ENCODE measurements at regions not wholly inside any gene's neighbourhood (a gene's known extent, or its start where the extent isn't known, plus 50 kb on each side); places are given as distances from the start of the nearest gene placed in this dataset.

- TF ChIP-seq ZNF776 (tag by site-specific recombination; IDR thresholded peaks at IDR 0.05; ENCODE audit: borderline replicate concordance) (no peak), HIC1 (tag by site-specific recombination; IDR thresholded peaks at IDR 0.05) (no peak), SALL2 (tag by site-specific recombination; IDR thresholded peaks at IDR 0.05; ENCODE audit: borderline replicate concordance) (no peak), PRDM1 (tag by site-specific recombination; IDR thresholded peaks at IDR 0.05) (no peak), CTCF (tag by site-specific recombination; IDR thresholded peaks at IDR 0.05) (no peak), ZNF645 (tag by site-specific recombination; IDR thresholded peaks at IDR 0.05) (no peak), ZEB2 (tag by site-specific recombination; IDR thresholded peaks at IDR 0.05) (no peak), MZF1 (tag by site-specific recombination; IDR thresholded peaks at IDR 0.05; ENCODE audit: borderline replicate concordance) (no peak), ZNF707 (tag by site-specific recombination; IDR thresholded peaks at IDR 0.05) (no peak), ZBTB11 (tag by site-specific recombination; conservative IDR thresholded peaks at IDR 0.05; ENCODE audit: low read depth) (no peak), ZNF548 (tag by site-specific recombination; IDR thresholded peaks at IDR 0.05) (no peak)
- TF ChIP-seq, protein P1, sequence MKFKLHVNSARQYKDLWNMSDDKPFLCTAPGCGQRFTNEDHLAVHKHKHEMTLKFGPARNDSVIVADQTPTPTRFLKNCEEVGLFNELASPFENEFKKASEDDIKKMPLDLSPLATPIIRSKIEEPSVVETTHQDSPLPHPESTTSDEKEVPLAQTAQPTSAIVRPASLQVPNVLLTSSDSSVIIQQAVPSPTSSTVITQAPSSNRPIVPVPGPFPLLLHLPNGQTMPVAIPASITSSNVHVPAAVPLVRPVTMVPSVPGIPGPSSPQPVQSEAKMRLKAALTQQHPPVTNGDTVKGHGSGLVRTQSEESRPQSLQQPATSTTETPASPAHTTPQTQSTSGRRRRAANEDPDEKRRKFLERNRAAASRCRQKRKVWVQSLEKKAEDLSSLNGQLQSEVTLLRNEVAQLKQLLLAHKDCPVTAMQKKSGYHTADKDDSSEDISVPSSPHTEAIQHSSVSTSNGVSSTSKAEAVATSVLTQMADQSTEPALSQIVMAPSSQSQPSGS (tag by site-specific recombination; IDR thresholded peaks at IDR 0.05; ENCODE audit: low read depth) = no peak
- TF ChIP-seq, protein P2, sequence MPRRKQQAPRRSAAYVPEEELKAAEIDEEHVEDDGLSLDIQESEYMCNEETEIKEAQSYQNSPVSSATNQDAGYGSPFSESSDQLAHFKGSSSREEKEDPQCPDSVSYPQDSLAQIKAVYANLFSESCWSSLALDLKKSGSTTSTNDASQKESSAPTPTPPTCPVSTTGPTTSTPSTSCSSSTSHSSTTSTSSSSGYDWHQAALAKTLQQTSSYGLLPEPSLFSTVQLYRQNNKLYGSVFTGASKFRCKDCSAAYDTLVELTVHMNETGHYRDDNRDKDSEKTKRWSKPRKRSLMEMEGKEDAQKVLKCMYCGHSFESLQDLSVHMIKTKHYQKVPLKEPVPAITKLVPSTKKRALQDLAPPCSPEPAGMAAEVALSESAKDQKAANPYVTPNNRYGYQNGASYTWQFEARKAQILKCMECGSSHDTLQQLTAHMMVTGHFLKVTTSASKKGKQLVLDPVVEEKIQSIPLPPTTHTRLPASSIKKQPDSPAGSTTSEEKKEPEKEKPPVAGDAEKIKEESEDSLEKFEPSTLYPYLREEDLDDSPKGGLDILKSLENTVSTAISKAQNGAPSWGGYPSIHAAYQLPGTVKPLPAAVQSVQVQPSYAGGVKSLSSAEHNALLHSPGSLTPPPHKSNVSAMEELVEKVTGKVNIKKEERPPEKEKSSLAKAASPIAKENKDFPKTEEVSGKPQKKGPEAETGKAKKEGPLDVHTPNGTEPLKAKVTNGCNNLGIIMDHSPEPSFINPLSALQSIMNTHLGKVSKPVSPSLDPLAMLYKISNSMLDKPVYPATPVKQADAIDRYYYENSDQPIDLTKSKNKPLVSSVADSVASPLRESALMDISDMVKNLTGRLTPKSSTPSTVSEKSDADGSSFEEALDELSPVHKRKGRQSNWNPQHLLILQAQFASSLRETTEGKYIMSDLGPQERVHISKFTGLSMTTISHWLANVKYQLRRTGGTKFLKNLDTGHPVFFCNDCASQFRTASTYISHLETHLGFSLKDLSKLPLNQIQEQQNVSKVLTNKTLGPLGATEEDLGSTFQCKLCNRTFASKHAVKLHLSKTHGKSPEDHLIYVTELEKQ (tag by site-specific recombination; IDR thresholded peaks at IDR 0.05; ENCODE audit: borderline replicate concordance) = no peak
Measured at GRCh38 chrX:39464253-39464652, 633.5 kb downstream of the BCOR start.

Data from HEK293 (cell line).